ENCODE measurements at regions not wholly inside any gene's neighbourhood (a gene's known extent, or its start where the extent isn't known, plus 50 kb on each side); places are given as distances from the start of the nearest gene placed in this dataset.

DNA sequence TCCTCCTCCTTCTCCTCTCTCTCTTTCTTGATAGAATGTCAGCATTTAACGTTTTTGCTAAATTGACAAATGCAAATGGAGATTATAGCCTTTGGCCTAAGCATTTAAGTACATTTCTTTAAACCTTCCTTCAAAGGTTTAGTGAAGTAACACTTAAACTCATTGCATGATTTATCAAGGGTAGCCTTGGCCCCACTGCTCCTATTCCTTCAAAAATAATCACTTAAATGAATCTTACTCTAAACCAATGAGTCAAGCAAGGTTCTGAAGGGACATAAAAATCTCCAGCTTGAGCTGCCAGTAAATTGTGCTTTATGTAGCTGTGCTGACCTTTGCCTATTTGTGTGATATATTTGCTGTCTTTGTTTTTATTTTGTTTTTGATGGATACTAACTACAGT lies 358.5 kb upstream of the AKR1E2 start:
- Histone ChIP-seq H3K4me3 (no peak overlapping the region), H3K9me3 (no peaks in the 10 kb centered on the region), H3K36me3 (no peaks in the 10 kb centered on the region), H3K27ac (no peak overlapping the region), H3K4me1 (ENCODE audit: insufficient read depth) (no peaks in the 10 kb centered on the region), H3K27me3 (no peaks in the 10 kb centered on the region)
- 29 to 62% (median 35%) methylated on average over 1 of the region's 1 CpG for WGBS, 3 donors
- DNase-seq, result no peak
- intact Hi-C loops (cut with DNase I), result no loop called here
- TF ChIP-seq POLR2A (IDR thresholded peaks at IDR 0.05), result no peak
- TF ChIP-seq EP300 (IDR thresholded peaks at IDR 0.05), result no peak
- TF ChIP-seq, protein P1, sequence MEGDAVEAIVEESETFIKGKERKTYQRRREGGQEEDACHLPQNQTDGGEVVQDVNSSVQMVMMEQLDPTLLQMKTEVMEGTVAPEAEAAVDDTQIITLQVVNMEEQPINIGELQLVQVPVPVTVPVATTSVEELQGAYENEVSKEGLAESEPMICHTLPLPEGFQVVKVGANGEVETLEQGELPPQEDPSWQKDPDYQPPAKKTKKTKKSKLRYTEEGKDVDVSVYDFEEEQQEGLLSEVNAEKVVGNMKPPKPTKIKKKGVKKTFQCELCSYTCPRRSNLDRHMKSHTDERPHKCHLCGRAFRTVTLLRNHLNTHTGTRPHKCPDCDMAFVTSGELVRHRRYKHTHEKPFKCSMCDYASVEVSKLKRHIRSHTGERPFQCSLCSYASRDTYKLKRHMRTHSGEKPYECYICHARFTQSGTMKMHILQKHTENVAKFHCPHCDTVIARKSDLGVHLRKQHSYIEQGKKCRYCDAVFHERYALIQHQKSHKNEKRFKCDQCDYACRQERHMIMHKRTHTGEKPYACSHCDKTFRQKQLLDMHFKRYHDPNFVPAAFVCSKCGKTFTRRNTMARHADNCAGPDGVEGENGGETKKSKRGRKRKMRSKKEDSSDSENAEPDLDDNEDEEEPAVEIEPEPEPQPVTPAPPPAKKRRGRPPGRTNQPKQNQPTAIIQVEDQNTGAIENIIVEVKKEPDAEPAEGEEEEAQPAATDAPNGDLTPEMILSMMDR (IDR thresholded peaks at IDR 0.05), result no peak

DNA sequence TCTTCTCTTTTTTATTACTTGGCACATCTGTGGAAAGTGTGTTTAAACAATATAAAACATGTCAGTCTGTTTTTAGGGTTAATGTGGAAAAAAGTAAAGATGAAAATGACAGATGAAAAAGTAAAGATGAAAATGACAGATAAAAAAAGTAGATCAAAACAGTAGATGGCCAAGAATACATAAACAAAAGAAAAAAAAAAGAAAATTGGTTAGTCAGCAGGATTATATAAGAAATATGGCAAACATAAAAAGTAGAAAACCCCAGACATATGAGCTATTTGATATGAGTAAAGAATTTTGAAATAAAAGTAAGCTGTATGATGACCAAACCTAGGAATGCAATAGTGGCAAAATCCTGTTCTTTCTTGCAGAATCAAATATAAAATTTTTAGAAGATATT lies 365.7 kb upstream of the AKR1E2 start:
- intact Hi-C loops (cut with DNase I), result no loop called here
- Histone ChIP-seq H3K27ac (no peak overlapping the region), H3K36me3 (no peaks in the 10 kb centered on the region), H3K4me3 (no peak overlapping the region), H3K9me3 (no peaks in the 10 kb centered on the region), H3K27me3 (no peaks in the 10 kb centered on the region), H3K4me1 (ENCODE audit: insufficient read depth) (no peaks in the 10 kb centered on the region)
- no peak for DNase-seq
- TF ChIP-seq EP300 (IDR thresholded peaks at IDR 0.05) (no peak), POLR2A (IDR thresholded peaks at IDR 0.05) (no peak)
- TF ChIP-seq, protein P1 (IDR thresholded peaks at IDR 0.05), result no peak

DNA sequence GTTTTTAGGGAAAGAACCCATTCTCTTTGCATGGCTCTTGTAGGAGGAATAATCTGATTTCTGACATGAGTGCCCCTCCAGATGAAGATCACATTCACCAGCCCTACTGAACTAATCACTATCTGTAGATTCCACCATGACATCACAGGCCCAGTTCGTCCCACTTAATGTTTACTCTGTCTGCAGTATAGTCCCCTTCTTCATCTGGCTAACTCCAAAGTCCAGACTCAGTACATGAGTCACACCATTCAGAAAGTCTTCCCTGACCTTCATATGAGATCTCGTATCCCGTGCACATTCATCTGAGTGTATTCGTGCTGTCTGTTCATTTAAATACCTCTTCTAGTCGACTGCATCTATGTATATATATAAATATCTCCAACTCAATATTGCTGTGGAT lies 366.5 kb upstream of the AKR1E2 start:
- Histone ChIP-seq H3K4me1 (ENCODE audit: insufficient read depth) (no peaks in the 10 kb centered on the region), H3K27me3 (no peaks in the 10 kb centered on the region), H3K27ac (no peak overlapping the region), H3K4me3 (no peak overlapping the region), H3K9me3 (no peaks in the 10 kb centered on the region), H3K36me3 (no peaks in the 10 kb centered on the region)
- intact Hi-C loops (cut with DNase I), result no loop called here
- WGBS, 3 donors, result 77 to 86% (median 79%) methylated on average over 5 of the region's 5 CpGs
- no peak for TF ChIP-seq POLR2A (IDR thresholded peaks at IDR 0.05)
- TF ChIP-seq, protein P1 (IDR thresholded peaks at IDR 0.05), result no peak
- no peak for TF ChIP-seq EP300 (IDR thresholded peaks at IDR 0.05)
- DNase-seq, result no peak

DNA sequence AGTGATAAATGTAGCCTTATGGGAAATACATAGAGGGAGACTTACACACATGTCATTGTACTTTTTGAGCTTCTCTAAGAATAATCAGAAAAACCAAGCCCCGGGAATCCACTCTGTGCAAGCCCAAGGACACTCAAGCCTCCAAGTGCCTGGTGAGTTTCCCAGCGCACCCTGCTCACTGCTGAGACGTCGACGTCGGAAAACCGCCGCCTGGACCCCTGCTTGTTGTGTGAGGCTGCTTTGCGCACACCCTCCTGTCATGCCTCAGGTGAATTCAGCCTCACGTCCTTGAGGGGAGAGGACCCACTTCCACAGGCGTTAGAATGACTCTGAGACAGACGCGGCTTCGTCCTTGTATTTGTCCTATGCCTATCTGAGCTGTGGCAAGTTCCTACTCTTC lies 368.4 kb upstream of the AKR1E2 start:
- 88 to 92% (median 92%) methylated on average over 14 of the region's 14 CpGs for WGBS, 3 donors
- Histone ChIP-seq H3K4me1 (ENCODE audit: insufficient read depth) (no peaks in the 10 kb centered on the region), H3K9me3 (no peaks in the 10 kb centered on the region), H3K4me3 (no peak overlapping the region), H3K36me3 (no peaks in the 10 kb centered on the region), H3K27me3 (no peaks in the 10 kb centered on the region), H3K27ac (no peak overlapping the region)
- intact Hi-C loops (cut with DNase I), result no loop called here
- TF ChIP-seq, protein P1 (IDR thresholded peaks at IDR 0.05), result no peak
- no peak for TF ChIP-seq EP300 (IDR thresholded peaks at IDR 0.05)
- TF ChIP-seq POLR2A (IDR thresholded peaks at IDR 0.05), result no peak
- no peak for DNase-seq

DNA sequence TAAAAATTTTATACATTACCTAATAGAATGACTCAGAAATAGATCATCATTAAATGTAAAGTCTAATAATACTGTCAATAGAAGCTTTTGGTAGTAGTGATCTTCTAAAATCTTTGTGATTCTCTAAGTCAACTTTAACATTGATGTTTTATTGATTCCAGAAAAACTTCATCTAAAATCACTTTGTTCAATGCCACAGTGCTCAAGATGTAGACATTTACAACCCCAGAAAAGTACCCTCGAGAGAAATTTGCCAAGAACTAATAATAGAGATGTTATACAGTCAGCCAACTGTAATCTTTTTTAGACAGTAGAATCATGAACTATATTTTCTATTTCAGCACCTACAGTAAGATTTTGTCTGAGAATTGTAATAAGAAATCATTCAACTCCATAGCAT lies 369.2 kb upstream of the AKR1E2 start:
- Histone ChIP-seq H3K4me3 (no peak overlapping the region), H3K36me3 (no peaks in the 10 kb centered on the region), H3K9me3 (no peaks in the 10 kb centered on the region), H3K4me1 (ENCODE audit: insufficient read depth) (no peaks in the 10 kb centered on the region), H3K27me3 (no peaks in the 10 kb centered on the region), H3K27ac (no peak overlapping the region)
- no peak for DNase-seq
- WGBS, 3 donors, result 67 to 76% (median 75%) methylated on average over 1 of the region's 1 CpG
- intact Hi-C loops (cut with DNase I), result no loop called here
- no peak for TF ChIP-seq POLR2A (IDR thresholded peaks at IDR 0.05)
- TF ChIP-seq EP300 (IDR thresholded peaks at IDR 0.05), result no peak
- TF ChIP-seq, protein P1 (IDR thresholded peaks at IDR 0.05), result no peak
